GM19035 (cell line): ENCODE measurements at regions not wholly inside any gene's neighbourhood (a gene's known extent, or its start where the extent isn't known, plus 50 kb on each side); places are given as distances from the start of the nearest gene placed in this dataset.

Source experiments
- ATAC-seq: cut with Tn5 transposase; IDR thresholded peaks from one replicate; pipeline ENCODE4 v1.9.1; 2021; ENCODE audit not compliant: unreplicated experiment

- no peak for ATAC-seq
Observed at GRCh38 chr2:4455486-4456155, 752.2 kb downstream of the DCDC2C start.

GRCh38 chr2:4464634-4465266 lies 761.4 kb downstream of the DCDC2C start:
- no peak for ATAC-seq

- ATAC-seq: no peak
Observed at GRCh38 chr2:4465671-4466070, 762.3 kb downstream of the DCDC2C start.

GRCh38 chr2:4475618-4476017 lies 772.2 kb downstream of the DCDC2C start:
- no peak for ATAC-seq

- ATAC-seq: no peak
Observed at GRCh38 chr2:4483050-4483449, 779.7 kb downstream of the DCDC2C start.

GRCh38 chr2:4486971-4487370 lies 783.6 kb downstream of the DCDC2C start:
- no peak for ATAC-seq

- no peak for ATAC-seq
Observed at GRCh38 chr2:4499316-4500030, 796.1 kb downstream of the DCDC2C start.

- no peak for ATAC-seq
Observed at GRCh38 chr2:4501525-4501924, 798.1 kb downstream of the DCDC2C start.

GRCh38 chr2:4502230-4502843 lies 799.0 kb downstream of the DCDC2C start:
- ATAC-seq: no peak

GRCh38 chr2:4507661-4508060 lies 804.3 kb downstream of the DCDC2C start:
- ATAC-seq: no peak

- no peak for ATAC-seq
Observed at GRCh38 chr2:4515871-4516761, 812.7 kb downstream of the DCDC2C start.

- ATAC-seq: no peak
Observed at GRCh38 chr2:4518596-4518995, 815.2 kb downstream of the DCDC2C start.

- ATAC-seq: no peak
Observed at GRCh38 chr2:4522498-4523421, 819.4 kb downstream of the DCDC2C start.

GRCh38 chr2:4527416-4527815 lies 824.0 kb downstream of the DCDC2C start:
- no peak for ATAC-seq

GRCh38 chr2:4528246-4528645 lies 824.9 kb downstream of the DCDC2C start:
- ATAC-seq: no peak

- no peak for ATAC-seq
Observed at GRCh38 chr2:4528773-4529172, 825.4 kb downstream of the DCDC2C start.

GRCh38 chr2:4529738-4530137 lies 826.4 kb downstream of the DCDC2C start:
- no peak for ATAC-seq

GRCh38 chr2:4530231-4530630 lies 826.9 kb downstream of the DCDC2C start:
- no peak for ATAC-seq

GRCh38 chr2:4533806-4534205 lies 830.4 kb downstream of the DCDC2C start:
- no peak for ATAC-seq

- ATAC-seq: no peak
Observed at GRCh38 chr2:4539121-4539520, 835.7 kb downstream of the DCDC2C start.
